Thymus (tissue), 11 donors: ENCODE measurements at regions not wholly inside any gene's neighbourhood (a gene's known extent, or its start where the extent isn't known, plus 50 kb on each side); places are given as distances from the start of the nearest gene placed in this dataset.
"Not testable (repeated sequence)": the region's sequence is repeated elsewhere in the genome, so short reads cannot be mapped to it uniquely, and the experiment has no call there.

Experiments
- DNase-seq, 9 donors: peaks; one replicate each; pipeline ENCODE4 v3.0.0-alpha.2; 2013; ENCODE audit warnings: low spot score in 9 of 9, low read depth in 6 of 9, missing footprints in 1 of 9
- H3K27ac ChIP-seq, 2 donors: one replicate each; pipeline ENCODE4 v1.5.1; 2013; ENCODE audit warnings: control low read depth in 1 of 2, low read depth in 1 of 2, low read length in 1 of 2, mild to moderate bottlenecking in 1 of 2, moderate library complexity in 1 of 2
- H3K27me3 ChIP-seq, 2 donors: one replicate each; pipeline ENCODE4 v1.5.1; 2013; ENCODE audit warnings: low read length in 1 of 2; ENCODE audit not compliant: control insufficient read depth in 2 of 2, insufficient read depth in 1 of 2
- H3K36me3 ChIP-seq, 2 donors: one replicate each; pipeline ENCODE4 v1.5.1; 2013; ENCODE audit warnings: low read length in 1 of 2, mild to moderate bottlenecking in 1 of 2, moderate library complexity in 1 of 2; ENCODE audit not compliant: control insufficient read depth in 2 of 2, insufficient read depth in 2 of 2
- H3K4me1 ChIP-seq, 2 donors: one replicate each; pipeline ENCODE4 v1.5.1; 2013; ENCODE audit warnings: low read length in 2 of 2; ENCODE audit not compliant: control insufficient read depth in 2 of 2, insufficient read depth in 2 of 2
- H3K4me3 ChIP-seq, 2 donors: one replicate each; pipeline ENCODE4 v1.5.1; 2013; ENCODE audit warnings: low read length in 2 of 2, control low read depth in 1 of 2, mild to moderate bottlenecking in 1 of 2
- H3K9me3 ChIP-seq, 2 donors: one replicate each; pipeline ENCODE4 v1.5.1; 2013; ENCODE audit warnings: low read length in 1 of 2, mild to moderate bottlenecking in 1 of 2; ENCODE audit not compliant: control insufficient read depth in 2 of 2, insufficient read depth in 1 of 2
- WGBS: extraction: QIAGEN DNeasy Blood & Tissue Kit; methylation state at CpG from one replicate; pipeline ENCODE4 v1.1.7; 2013; 5-methylcytosine and 5-hydroxymethylcytosine counted together
- donor health status: healthy.

DNA sequence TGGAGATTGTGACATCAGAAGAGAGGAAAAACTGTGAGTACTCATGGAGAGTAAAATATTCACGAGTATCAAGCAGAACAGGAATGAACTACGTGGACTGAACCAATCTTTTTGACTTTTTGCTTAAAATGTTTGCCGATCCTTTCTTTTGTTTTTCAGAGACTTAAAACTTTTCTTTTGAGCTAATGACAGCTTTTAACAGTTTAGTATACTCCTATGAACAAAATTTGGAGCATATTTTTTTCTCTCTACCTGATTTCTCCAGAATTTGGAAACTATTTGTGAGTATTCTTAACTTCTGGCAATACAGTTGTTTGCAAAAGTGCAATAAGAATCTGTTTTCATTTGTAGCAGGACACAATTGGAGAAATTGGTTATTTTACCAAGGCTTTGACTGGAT lies 786.3 kb downstream of the SORCS1 start:
- H3K4me3 ChIP-seq, result no peak overlapping the region
- 88% methylated on average over 3 of the region's 3 CpGs for WGBS
- no peak overlapping the region for H3K27ac ChIP-seq
- no peaks in the 10 kb centered on the region for H3K9me3 ChIP-seq
- H3K4me1 ChIP-seq, result no peaks in the 10 kb centered on the region
- no peaks in the 10 kb centered on the region for H3K27me3 ChIP-seq
- H3K36me3 ChIP-seq, result no peaks in the 10 kb centered on the region
- no peak for DNase-seq

DNA sequence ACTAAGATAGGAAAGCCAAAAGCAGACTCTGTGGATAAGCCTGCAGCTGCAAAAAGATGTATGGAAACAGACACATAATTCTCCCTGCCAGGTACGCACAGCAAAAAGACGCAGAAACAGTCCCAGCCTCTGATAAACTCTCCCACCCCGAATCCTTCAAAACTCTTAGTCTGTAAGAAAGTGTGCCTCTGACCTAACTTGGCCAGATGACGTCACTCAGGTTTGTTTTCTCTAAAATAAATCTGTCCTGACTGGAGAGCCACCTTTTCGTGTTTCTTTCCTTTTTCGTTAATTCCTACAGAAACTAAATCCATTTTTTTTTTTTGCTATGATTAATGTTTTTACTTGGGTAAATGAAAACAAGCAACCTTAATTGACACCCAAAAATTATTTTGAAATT lies 793.8 kb downstream of the SORCS1 start:
- no peaks in the 10 kb centered on the region for H3K4me1 ChIP-seq
- WGBS, result 94% methylated on average over 6 of the region's 6 CpGs
- H3K27ac ChIP-seq, result no peak overlapping the region
- no peaks in the 10 kb centered on the region for H3K9me3 ChIP-seq
- H3K4me3 ChIP-seq, result no peak overlapping the region
- H3K36me3 ChIP-seq, result no peaks in the 10 kb centered on the region
- DNase-seq, result no peak
- no peaks in the 10 kb centered on the region for H3K27me3 ChIP-seq

DNA sequence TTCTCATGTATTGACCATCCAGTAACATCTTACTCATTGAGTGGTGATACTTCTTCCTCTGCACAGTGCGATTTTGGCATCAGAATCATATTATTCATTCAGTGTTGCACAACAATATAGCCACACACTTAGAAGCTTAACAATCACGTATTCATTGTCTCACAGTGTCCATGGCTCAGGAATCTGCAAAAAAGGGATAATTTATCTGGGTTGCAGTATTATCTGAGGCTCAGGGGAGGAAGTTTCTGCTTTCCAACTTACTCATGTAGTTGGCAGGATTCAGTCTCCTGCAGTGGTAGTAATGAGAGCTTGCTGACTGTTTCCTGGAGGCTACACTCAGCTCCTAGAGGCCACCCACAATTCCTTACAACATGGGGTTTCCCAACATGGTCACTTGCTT lies 803.6 kb downstream of the SORCS1 start:
- no peaks in the 10 kb centered on the region for H3K27me3 ChIP-seq
- no peaks in the 10 kb centered on the region for H3K9me3 ChIP-seq
- H3K4me1 ChIP-seq, result no peaks in the 10 kb centered on the region
- H3K4me3 ChIP-seq, result no peak overlapping the region
- no peak for DNase-seq
- no peaks in the 10 kb centered on the region for H3K36me3 ChIP-seq
- no peak overlapping the region for H3K27ac ChIP-seq
- WGBS, result 77% methylated on average over 2 of the region's 2 CpGs

DNA sequence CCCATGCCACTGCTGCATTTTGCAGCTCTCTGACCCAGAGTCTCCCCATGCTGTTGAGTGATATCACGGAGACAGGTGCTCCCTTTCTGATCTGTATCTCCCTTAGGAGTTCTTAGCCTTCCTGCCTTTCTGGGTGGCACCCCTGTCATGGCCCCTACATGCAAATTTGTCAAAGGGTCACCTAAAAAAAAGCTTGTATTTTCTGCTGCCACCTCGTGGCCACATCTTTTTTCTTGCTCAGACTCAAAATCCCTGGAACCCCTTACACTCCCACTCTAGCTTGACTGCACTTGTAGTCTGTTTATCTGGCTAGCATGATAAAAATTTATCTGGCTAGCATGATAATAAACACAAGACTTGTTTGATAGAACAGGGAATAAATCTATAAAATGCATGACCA lies 809.1 kb downstream of the SORCS1 start:
- Histone ChIP-seq H3K36me3 (no peaks in the 10 kb centered on the region), H3K27ac (no peak overlapping the region), H3K4me1 (no peaks in the 10 kb centered on the region), H3K4me3 (no peak overlapping the region), H3K9me3 (no peaks in the 10 kb centered on the region), H3K27me3 (no peaks in the 10 kb centered on the region)
- 40% methylated on average over 2 of the region's 2 CpGs for WGBS
- no peak for DNase-seq

DNA sequence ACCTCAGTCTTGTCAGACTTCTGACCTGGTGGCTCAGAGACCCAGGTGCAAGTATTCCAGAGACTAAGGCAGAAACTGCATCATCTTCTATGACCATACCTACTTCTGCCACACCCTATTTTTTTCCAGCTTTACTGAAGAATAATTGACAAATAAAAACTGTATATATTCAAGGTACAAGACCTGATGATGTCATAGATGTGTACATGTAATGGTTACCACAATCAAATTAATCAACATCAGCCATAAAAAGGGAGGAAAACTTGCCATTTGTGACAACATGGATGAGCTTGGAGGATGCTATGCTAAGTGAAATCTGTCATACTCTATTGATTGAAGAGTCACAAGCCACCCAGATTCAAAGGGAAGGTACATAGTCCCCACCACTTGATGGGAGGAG lies 815.6 kb downstream of the SORCS1 start:
- Histone ChIP-seq H3K27me3 (no peaks in the 10 kb centered on the region), H3K36me3 (no peaks in the 10 kb centered on the region), H3K4me3 (no peak overlapping the region), H3K9me3 (no peaks in the 10 kb centered on the region), H3K27ac (no peak overlapping the region), H3K4me1 (no peaks in the 10 kb centered on the region)
- DNase-seq, result no peak

DNA sequence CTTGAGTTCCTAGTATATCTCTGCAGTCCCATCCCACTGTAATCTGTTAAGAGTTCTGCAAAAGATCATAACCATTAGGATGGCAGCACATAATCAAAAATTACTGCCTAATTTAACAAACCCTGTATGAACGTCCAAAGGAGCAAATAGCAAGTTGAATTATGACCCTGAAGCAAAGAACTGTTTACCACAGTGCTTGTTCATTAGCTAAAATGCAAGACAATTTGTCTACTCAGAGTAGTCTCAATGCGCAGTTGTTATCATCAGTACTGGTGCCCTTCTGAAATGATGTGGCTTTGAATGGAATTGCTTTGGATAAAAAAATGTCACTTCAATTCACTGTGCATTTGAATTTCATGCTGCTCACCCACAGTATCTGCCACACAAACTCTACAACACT lies 817.0 kb downstream of the SORCS1 start:
- Histone ChIP-seq H3K4me3 (no peak overlapping the region), H3K27me3 (no peaks in the 10 kb centered on the region), H3K4me1 (no peaks in the 10 kb centered on the region), H3K27ac (no peak overlapping the region), H3K36me3 (no peaks in the 10 kb centered on the region), H3K9me3 (no peaks in the 10 kb centered on the region)
- 75% methylated on average over 2 of the region's 2 CpGs for WGBS
- DNase-seq, result no peak

DNA sequence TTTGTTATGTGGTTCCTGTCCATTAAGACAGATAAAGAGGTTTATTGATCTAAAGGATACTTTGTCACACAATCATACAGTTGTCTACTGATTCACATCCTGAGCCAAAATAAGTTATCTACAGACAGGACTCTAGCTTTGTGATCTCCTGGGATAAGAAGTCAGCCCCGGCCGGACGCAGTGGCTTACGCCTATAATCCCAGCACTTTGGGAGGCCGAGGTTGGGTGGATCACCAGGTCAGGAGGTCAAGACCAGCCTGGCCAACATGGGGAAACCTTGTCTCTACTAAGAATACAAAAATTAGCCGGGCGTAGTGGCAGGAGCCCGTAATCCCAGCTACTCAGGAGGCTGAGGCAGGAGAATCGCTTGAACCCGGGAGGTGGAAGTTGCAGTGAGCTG lies 821.0 kb downstream of the SORCS1 start:
- not testable (repeated sequence) for H3K4me1 ChIP-seq, H3K4me3 ChIP-seq, H3K36me3 ChIP-seq, H3K27me3 ChIP-seq, DNase-seq, H3K27ac ChIP-seq, H3K9me3 ChIP-seq
- WGBS, result 85% methylated on average over 10 of the region's 10 CpGs

DNA sequence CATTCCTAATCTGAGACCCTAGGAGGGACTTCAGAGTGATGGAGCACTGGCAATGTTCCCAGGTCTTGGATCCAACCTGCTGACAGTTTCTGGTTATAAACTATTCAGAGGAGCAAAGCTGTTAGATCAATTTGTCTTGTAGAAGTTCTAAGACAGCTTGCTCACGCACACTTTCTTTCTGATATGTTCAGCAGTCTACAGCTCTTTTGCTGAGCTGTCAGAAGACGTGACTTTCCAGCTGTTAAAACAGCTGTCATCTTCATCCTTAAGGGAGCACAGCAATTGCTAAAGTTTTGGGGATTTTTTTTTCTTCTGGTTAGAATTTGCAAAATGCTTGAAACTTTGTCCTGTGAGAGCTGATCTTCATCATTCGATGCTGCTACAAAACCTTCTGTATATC lies 823.1 kb downstream of the SORCS1 start:
- no peaks in the 10 kb centered on the region for H3K4me1 ChIP-seq
- H3K36me3 ChIP-seq, result no peaks in the 10 kb centered on the region
- H3K9me3 ChIP-seq, result no peaks in the 10 kb centered on the region
- no peak overlapping the region for H3K27ac ChIP-seq
- WGBS, result 94% methylated on average over 3 of the region's 3 CpGs
- no peaks in the 10 kb centered on the region for H3K27me3 ChIP-seq
- H3K4me3 ChIP-seq, result no peak overlapping the region
- DNase-seq, result no peak

DNA sequence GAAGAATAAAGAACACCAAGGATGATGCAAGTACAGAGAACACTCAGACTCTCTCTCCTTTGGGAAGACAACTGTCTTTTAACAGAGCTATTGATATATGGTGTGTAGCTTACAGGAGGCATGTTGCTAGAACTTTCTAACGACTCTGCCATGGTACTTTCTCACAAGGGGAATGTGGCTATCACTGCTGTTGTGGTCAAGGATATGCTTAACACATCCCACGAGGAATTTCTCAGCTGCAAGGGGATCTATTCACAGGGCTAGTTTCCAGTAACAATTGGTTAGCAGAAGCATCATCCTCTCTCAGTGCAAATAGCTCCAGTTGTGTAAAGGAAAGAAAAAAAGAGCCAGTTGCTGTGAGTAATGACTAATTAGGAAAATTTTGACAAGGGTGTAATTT lies 826.0 kb downstream of the SORCS1 start:
- no peak for DNase-seq
- H3K36me3 ChIP-seq, result no peaks in the 10 kb centered on the region
- H3K27ac ChIP-seq, result no peak overlapping the region
- no peaks in the 10 kb centered on the region for H3K4me1 ChIP-seq
- H3K4me3 ChIP-seq, result no peak overlapping the region
- no peaks in the 10 kb centered on the region for H3K27me3 ChIP-seq
- H3K9me3 ChIP-seq, result peaks cover 0 to 3% of the 10 kb centered on the region in 2 donors
- 46% methylated on average over 2 of the region's 2 CpGs for WGBS

DNA sequence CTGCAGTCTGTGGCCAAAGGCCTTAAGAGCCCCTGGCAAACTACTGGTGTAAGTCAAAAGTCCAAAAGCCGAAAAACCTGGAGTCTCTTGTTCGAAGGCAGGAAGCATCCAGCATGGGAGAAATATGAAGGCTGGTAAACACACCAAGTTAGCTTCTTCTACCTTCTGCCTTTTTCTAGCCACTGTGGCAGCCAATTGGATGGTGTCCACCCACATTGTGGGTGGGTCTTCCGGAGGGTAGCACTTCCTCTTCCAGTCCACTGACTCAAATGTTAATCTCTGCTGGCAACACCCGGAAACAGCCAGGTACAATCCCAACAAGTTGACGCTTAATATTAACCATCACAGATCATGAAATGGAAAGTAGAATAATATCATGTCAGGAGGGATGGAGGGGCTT lies 827.6 kb downstream of the SORCS1 start:
- H3K27ac ChIP-seq, result no peak overlapping the region
- H3K9me3 ChIP-seq, result peaks cover 0 to 3% of the 10 kb centered on the region in 2 donors
- DNase-seq, result no peak
- 94% methylated on average over 5 of the region's 5 CpGs for WGBS
- no peaks in the 10 kb centered on the region for H3K4me1 ChIP-seq
- no peaks in the 10 kb centered on the region for H3K36me3 ChIP-seq
- no peak overlapping the region for H3K4me3 ChIP-seq
- H3K27me3 ChIP-seq, result no peaks in the 10 kb centered on the region
